NCI-H2171 (cell line): ENCODE measurements at regions not wholly inside any gene's neighbourhood (a gene's known extent, or its start where the extent isn't known, plus 50 kb on each side); places are given as distances from the start of the nearest gene placed in this dataset.
"Not testable (repeated sequence)": the region's sequence is repeated elsewhere in the genome, so short reads cannot be mapped to it uniquely, and the experiment has no call there.

Experiments
- DNase-seq: peaks from one replicate; lab custom pipeline; 2025; lab: John Stamatoyannopoulos, UW

GRCh38 chr5:56686337-56687195, 128.8 kb upstream of the MAP3K1 start:
- DNase-seq: no peak

GRCh38 chr5:56685503-56686217, 129.7 kb upstream of the MAP3K1 start:
- no peak for DNase-seq

- no peak for DNase-seq
These were observed 131.2 kb upstream of the MAP3K1 start for GRCh38 chr5:56684159-56684558.

- DNase-seq: no peak
These were observed 131.6 kb upstream of the MAP3K1 start for GRCh38 chr5:56683733-56684132.

GRCh38 chr5:56683281-56683680, 132.1 kb upstream of the MAP3K1 start:
- no peak for DNase-seq

GRCh38 chr5:56681346-56681745, 134.0 kb upstream of the MAP3K1 start:
- no peak for DNase-seq

- no peak for DNase-seq
These were observed 134.6 kb upstream of the MAP3K1 start for GRCh38 chr5:56680731-56681130.

GRCh38 chr5:56677690-56678305, 137.6 kb upstream of the MAP3K1 start:
- no peak for DNase-seq

- DNase-seq: no peak
These were observed 139.1 kb upstream of the MAP3K1 start for GRCh38 chr5:56676091-56676768.

- DNase-seq: no peak
These were observed 140.9 kb upstream of the MAP3K1 start for GRCh38 chr5:56674441-56674840.

- DNase-seq: no peak
These were observed 142.2 kb upstream of the MAP3K1 start for GRCh38 chr5:56673171-56673570.

- no peak for DNase-seq
These were observed 143.8 kb upstream of the MAP3K1 start for GRCh38 chr5:56671571-56671970.

GRCh38 chr5:56670916-56671315, 144.4 kb upstream of the MAP3K1 start:
- no peak for DNase-seq

GRCh38 chr5:56669534-56670483, 145.5 kb upstream of the MAP3K1 start:
- DNase-seq: peak; percentile 33

GRCh38 chr5:56668996-56669395, 146.4 kb upstream of the MAP3K1 start:
- no peak for DNase-seq

- DNase-seq: no peak
These were observed 147.7 kb upstream of the MAP3K1 start for GRCh38 chr5:56667692-56668091.

- DNase-seq: no peak
These were observed 148.4 kb upstream of the MAP3K1 start for GRCh38 chr5:56666901-56667300.

GRCh38 chr5:56665117-56665516, 150.2 kb upstream of the MAP3K1 start:
- DNase-seq: not testable (repeated sequence)

GRCh38 chr5:56664025-56664424, 151.3 kb upstream of the MAP3K1 start:
- DNase-seq: no peak

- no peak for DNase-seq
These were observed 151.8 kb upstream of the MAP3K1 start for GRCh38 chr5:56663523-56663922.

GRCh38 chr5:56662893-56663292, 152.5 kb upstream of the MAP3K1 start:
- DNase-seq: no peak
